ENCODE measurements at regions not wholly inside any gene's neighbourhood (a gene's known extent, or its start where the extent isn't known, plus 50 kb on each side); places are given as distances from the start of the nearest gene placed in this dataset.
"Not testable (repeated sequence)": the region's sequence is repeated elsewhere in the genome, so short reads cannot be mapped to it uniquely, and the experiment has no call there.

- Histone ChIP-seq H3K27ac (no peak overlapping the region), H3K4me1 (peaks cover 4% of the 10 kb centered on the region), H3K27me3 (no peaks in the 10 kb centered on the region), H3K4me3 (no peak overlapping the region), H3K36me3 (replicated peaks in 1 of 2; ENCODE audit: insufficient read depth in 1 of 2, low read depth in 2 of 2) (no peaks in the 10 kb centered on the region), H3K9me3 (no peaks in the 10 kb centered on the region)
- intact Hi-C loops (cut with DNase I) = no loop called here
- ATAC-seq = no peak
- DNase-seq = no peak
- TF ChIP-seq CTCF (IDR thresholded peaks at IDR 0.05) = no peak
- TF ChIP-seq POLR2A (IDR thresholded peaks at IDR 0.05) = no peak
- WGBS, 2 donors = 58 to 66% methylated on average over 5 of the region's 5 CpGs
Observed at GRCh38 chr4:155578219-155578618, 88.4 kb upstream of the GUCY1A1 start.

GRCh38 chr4:155574329-155574728 is 92.3 kb upstream of the GUCY1A1 start:
- ATAC-seq; intact Hi-C loops (cut with DNase I): not testable (repeated sequence)

GRCh38 chr4:155573126-155573525 is 93.5 kb upstream of the GUCY1A1 start:
- H3K4me1 ChIP-seq = no peaks in the 10 kb centered on the region
- DNase-seq = no peak
- H3K27me3 ChIP-seq = no peaks in the 10 kb centered on the region
- WGBS, 2 donors = 74 to 87% methylated on average over 4 to 5 of the region's 5 CpGs
- intact Hi-C loops (cut with DNase I) = no loop called here
- H3K4me3 ChIP-seq = no peak overlapping the region
- TF ChIP-seq CTCF (IDR thresholded peaks at IDR 0.05) = no peak
- TF ChIP-seq POLR2A (IDR thresholded peaks at IDR 0.05) = no peak
- no peak overlapping the region for H3K27ac ChIP-seq
- no peaks in the 10 kb centered on the region for H3K9me3 ChIP-seq
- no peak for ATAC-seq
- H3K36me3 ChIP-seq (replicated peaks in 1 of 2; ENCODE audit: insufficient read depth in 1 of 2, low read depth in 2 of 2) = no peaks in the 10 kb centered on the region

More at GRCh38 chr4:155574329-155574728, 92.3 kb upstream of the GUCY1A1 start:
- not testable (repeated sequence) for H3K36me3 ChIP-seq (replicated peaks in 1 of 2; ENCODE audit: insufficient read depth in 1 of 2, low read depth in 2 of 2); DNase-seq; H3K4me1 ChIP-seq; H3K9me3 ChIP-seq; H3K4me3 ChIP-seq; H3K27me3 ChIP-seq; H3K27ac ChIP-seq
- WGBS, 2 donors = 30 to 31% methylated on average over 1 of the region's 1 CpG

- ATAC-seq = no peak
- Histone ChIP-seq H3K4me3 (no peak overlapping the region), H3K9me3 (no peaks in the 10 kb centered on the region), H3K27me3 (no peaks in the 10 kb centered on the region), H3K27ac (no peak overlapping the region), H3K4me1 (no peaks in the 10 kb centered on the region), H3K36me3 (replicated peaks in 1 of 2; ENCODE audit: insufficient read depth in 1 of 2, low read depth in 2 of 2) (no peaks in the 10 kb centered on the region)
- no peak for DNase-seq
- WGBS, 2 donors = 66 to 83% methylated on average over 10 of the region's 10 CpGs
- TF ChIP-seq POLR2A (IDR thresholded peaks at IDR 0.05) (no peak), CTCF (IDR thresholded peaks at IDR 0.05) (no peak)
- intact Hi-C loops (cut with DNase I) = no loop called here
Observed at GRCh38 chr4:155572106-155572703, 94.4 kb upstream of the GUCY1A1 start.

- no peak for ATAC-seq
Observed at GRCh38 chr4:155571184-155571944, 95.3 kb upstream of the GUCY1A1 start.

More at GRCh38 chr4:155571184-155571944, 95.3 kb upstream of the GUCY1A1 start:
- DNase-seq = no peak
- Histone ChIP-seq H3K9me3 (no peaks in the 10 kb centered on the region), H3K4me1 (no peaks in the 10 kb centered on the region), H3K4me3 (no peak overlapping the region), H3K27me3 (no peaks in the 10 kb centered on the region), H3K27ac (no peak overlapping the region), H3K36me3 (replicated peaks in 1 of 2; ENCODE audit: insufficient read depth in 1 of 2, low read depth in 2 of 2) (no peaks in the 10 kb centered on the region)
- 11 to 48% methylated on average over 1 of the region's 1 CpG for WGBS, 2 donors
- TF ChIP-seq CTCF (IDR thresholded peaks at IDR 0.05) = no peak
- no peak for TF ChIP-seq POLR2A (IDR thresholded peaks at IDR 0.05)
- intact Hi-C loops (cut with DNase I) = no loop called here
